OCI-LY7 (cell line): ENCODE measurements at regions not wholly inside any gene's neighbourhood (a gene's known extent, or its start where the extent isn't known, plus 50 kb on each side); places are given as distances from the start of the nearest gene placed in this dataset.

Source experiments
- BruUV-seq: library from RNA; stranded (reverse); fragments of 400-500 nt; replicated peaks from 2 replicates; lab custom pipeline; 2021; lab: Mats Ljungman, UMichigan
- CTCF ChIA-PET: fragments of 300-600 bp; sonication (Branson Sonifier 250); formaldehyde crosslinking; loops from one replicate; lab custom pipeline; 2022; ENCODE audit warnings: antibody characterized with exemption; ENCODE audit not compliant: unreplicated experiment; lab: Charles Lee
- POLR2A ChIA-PET: fragments of 300-600 bp; sonication (Branson Sonifier 250); formaldehyde crosslinking; loops from one replicate; lab custom pipeline; 2022; ENCODE audit warnings: antibody characterized with exemption; lab: Charles Lee
- DNase-seq: peaks from one replicate; pipeline ENCODE4 v3.0.0-alpha.2; 2015; ENCODE audit warnings: low spot score
- H2AFZ ChIP-seq: fragments of 200-600 bp; sonication (generic), shearing (Covaris generic); 2 replicates; pipeline ENCODE4 v1.6.1; 2014; ENCODE audit warnings: mild to moderate bottlenecking, antibody characterized with exemption, low read length, moderate library complexity
- H3K27ac ChIP-seq: fragments of 200-600 bp; sonication (generic); 2 replicates; pipeline ENCODE4 v1.5.1; 2014; ENCODE audit warnings: mixed run types, low read depth, mild to moderate bottlenecking, moderate library complexity, low read length, inconsistent platforms; ENCODE audit not compliant: poor library complexity, severe bottlenecking
- H3K36me3 ChIP-seq: fragments of 200-600 bp; sonication (generic); 2 replicates; pipeline ENCODE4 v1.6.1; 2014; ENCODE audit warnings: mild to moderate bottlenecking, antibody characterized with exemption, low read length, moderate library complexity, mixed read lengths; ENCODE audit not compliant: insufficient read depth
- H3K4me1 ChIP-seq: fragments of 200-600 bp; sonication (generic); 2 replicates; pipeline ENCODE4 v1.5.1; 2014; ENCODE audit warnings: mild to moderate bottlenecking, low read length; ENCODE audit not compliant: insufficient read depth, poor library complexity, severe bottlenecking
- H3K4me2 ChIP-seq: fragments of 200-600 bp; sonication (generic); 2 replicates; pipeline ENCODE4 v1.6.1; 2014; ENCODE audit warnings: mild to moderate bottlenecking, low read length
- H3K4me3 ChIP-seq: fragments of 200-600 bp; sonication (generic); 2 replicates; pipeline ENCODE4 v1.5.1; 2014; ENCODE audit warnings: mild to moderate bottlenecking, low read depth, low read length; ENCODE audit not compliant: poor library complexity, severe bottlenecking
- H3K79me2 ChIP-seq: fragments of 200-600 bp; sonication (generic); 2 replicates; pipeline ENCODE4 v1.6.1; 2016; ENCODE audit warnings: low read depth, mild to moderate bottlenecking, low read length, moderate library complexity, mixed read lengths; ENCODE audit not compliant: insufficient read depth
- H3K9me2 ChIP-seq: fragments of 200-600 bp; sonication (generic); 2 replicates; pipeline ENCODE4 v1.6.1; 2016; ENCODE audit warnings: mild to moderate bottlenecking, low read length, mixed read lengths; ENCODE audit not compliant: insufficient read depth
- H3K9me3 ChIP-seq: fragments of 200-600 bp; sonication (generic); 2 replicates; pipeline ENCODE4 v1.6.1; 2014; ENCODE audit warnings: mild to moderate bottlenecking, mixed run types, low read length, mixed read lengths
- H4K20me1 ChIP-seq: fragments of 200-600 bp; sonication (generic); 2 replicates; pipeline ENCODE4 v1.6.1; 2014; ENCODE audit warnings: mild to moderate bottlenecking, antibody characterized with exemption, low read length, moderate library complexity, mixed read lengths; ENCODE audit not compliant: insufficient read depth
- EZH2phosphoT487 ChIP-seq: fragments of 200-600 bp; sonication (generic); IDR thresholded peaks from 2 replicates; pipeline ENCODE4 v1.6.1; 2018; ENCODE audit warnings: low read depth, borderline replicate concordance, mild to moderate bottlenecking, mixed run types, antibody characterized with exemption, low read length, moderate library complexity, mixed read lengths
- intact Hi-C: fragments of 100-400 bp; cut with micrococcal nuclease; formaldehyde crosslinking; loops from one replicate; pipeline ENCODE4 v1.10.0; 2022; ENCODE audit not compliant: unreplicated experiment
- TF ChIP-seq, protein P1 (sequence below): fragments of 200-600 bp; sonication (generic); conservative IDR thresholded peaks from 2 replicates; pipeline ENCODE4 v1.5.1; 2014; ENCODE audit warnings: mild to moderate bottlenecking, antibody characterized with exemption, low read length, moderate library complexity, mixed read lengths

DNA sequence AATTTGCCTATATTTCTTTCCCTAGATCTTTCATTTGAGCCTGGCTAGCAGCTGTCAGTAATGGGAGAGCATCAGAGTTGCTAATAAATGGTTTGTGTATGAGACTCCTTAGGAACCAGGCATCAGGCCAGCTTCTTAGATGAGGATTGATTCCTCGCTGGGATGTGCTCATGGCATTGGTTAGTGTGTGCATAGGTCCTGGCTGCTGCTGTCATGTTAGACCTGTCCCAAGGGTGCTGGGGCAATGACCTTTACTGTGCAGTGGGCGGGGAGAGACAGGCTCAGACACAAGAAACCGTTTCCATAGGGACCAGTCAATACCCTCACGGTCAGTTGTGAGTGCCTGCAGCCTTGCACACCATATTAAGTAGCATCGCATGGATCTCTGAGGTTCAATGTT, 112.3 kb upstream of the NR3C1 start:
- H3K4me3 ChIP-seq = no peak overlapping the region
- POLR2A ChIA-PET = interaction anchor here (0.8 kb wide), 1 partner anchor 115 kb away, joined by 3 read pairs; no protein-coding TSS in a partner anchor
- H3K27ac ChIP-seq = no peak overlapping the region
- TF ChIP-seq, protein P1, sequence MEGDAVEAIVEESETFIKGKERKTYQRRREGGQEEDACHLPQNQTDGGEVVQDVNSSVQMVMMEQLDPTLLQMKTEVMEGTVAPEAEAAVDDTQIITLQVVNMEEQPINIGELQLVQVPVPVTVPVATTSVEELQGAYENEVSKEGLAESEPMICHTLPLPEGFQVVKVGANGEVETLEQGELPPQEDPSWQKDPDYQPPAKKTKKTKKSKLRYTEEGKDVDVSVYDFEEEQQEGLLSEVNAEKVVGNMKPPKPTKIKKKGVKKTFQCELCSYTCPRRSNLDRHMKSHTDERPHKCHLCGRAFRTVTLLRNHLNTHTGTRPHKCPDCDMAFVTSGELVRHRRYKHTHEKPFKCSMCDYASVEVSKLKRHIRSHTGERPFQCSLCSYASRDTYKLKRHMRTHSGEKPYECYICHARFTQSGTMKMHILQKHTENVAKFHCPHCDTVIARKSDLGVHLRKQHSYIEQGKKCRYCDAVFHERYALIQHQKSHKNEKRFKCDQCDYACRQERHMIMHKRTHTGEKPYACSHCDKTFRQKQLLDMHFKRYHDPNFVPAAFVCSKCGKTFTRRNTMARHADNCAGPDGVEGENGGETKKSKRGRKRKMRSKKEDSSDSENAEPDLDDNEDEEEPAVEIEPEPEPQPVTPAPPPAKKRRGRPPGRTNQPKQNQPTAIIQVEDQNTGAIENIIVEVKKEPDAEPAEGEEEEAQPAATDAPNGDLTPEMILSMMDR = no peak
- no peak for TF ChIP-seq EZH2phosphoT487
- no peaks in the 10 kb centered on the region for H3K9me2 ChIP-seq
- H3K9me3 ChIP-seq = no peaks in the 10 kb centered on the region
- no peak for DNase-seq
- CTCF ChIA-PET = no interaction called here
- no peaks in the 10 kb centered on the region for H4K20me1 ChIP-seq
- H3K4me1 ChIP-seq = peaks cover 8% of the 10 kb centered on the region
- no TSS peak for BruUV-seq
- H2AFZ ChIP-seq = no peak overlapping the region
- H3K4me2 ChIP-seq = no peak overlapping the region
- H3K36me3 ChIP-seq = no peaks in the 10 kb centered on the region
- intact Hi-C loops = no loop called here
- no peaks in the 10 kb centered on the region for H3K79me2 ChIP-seq

- no peak overlapping the region for H3K4me3 ChIP-seq
- TF ChIP-seq EZH2phosphoT487 = no peak
- TF ChIP-seq, protein P1 = no peak
- no peak overlapping the region for H2AFZ ChIP-seq
- no peaks in the 10 kb centered on the region for H4K20me1 ChIP-seq
- ChIA-PET POLR2A (interaction anchor here (0.6 to 1.9 kb wide), 4 partner anchors 12 to 530 kb away, joined by 3 to 6 read pairs (median 4); no protein-coding TSS in a partner anchor), CTCF (interaction anchor here (0.6 kb wide), 1 partner anchor 377 kb away, joined by 4 read pairs; no protein-coding TSS in a partner anchor)
- no peak for DNase-seq
- no peak overlapping the region for H3K27ac ChIP-seq
- H3K9me3 ChIP-seq = no peaks in the 10 kb centered on the region
- H3K36me3 ChIP-seq = no peaks in the 10 kb centered on the region
- peaks cover 8% of the 10 kb centered on the region for H3K4me1 ChIP-seq
- BruUV-seq = no TSS peak
- H3K4me2 ChIP-seq = no peak overlapping the region
- H3K9me2 ChIP-seq = no peaks in the 10 kb centered on the region
- intact Hi-C loops = no loop called here
- no peaks in the 10 kb centered on the region for H3K79me2 ChIP-seq
These were observed 111.3 kb upstream of the NR3C1 start for GRCh38 chr5:143514616-143515335.

- no peaks in the 10 kb centered on the region for H3K79me2 ChIP-seq
- H4K20me1 ChIP-seq = no peaks in the 10 kb centered on the region
- no peaks in the 10 kb centered on the region for H3K9me2 ChIP-seq
- no peak for DNase-seq
- H3K36me3 ChIP-seq = no peaks in the 10 kb centered on the region
- no peak for TF ChIP-seq EZH2phosphoT487
- TF ChIP-seq, protein P1 = no peak
- intact Hi-C loops = no loop called here
- no TSS peak for BruUV-seq
- H3K4me2 ChIP-seq = no peak overlapping the region
- H3K27ac ChIP-seq = no peak overlapping the region
- H3K4me1 ChIP-seq = peaks cover 8% of the 10 kb centered on the region
- H3K4me3 ChIP-seq = no peak overlapping the region
- H2AFZ ChIP-seq = no peak overlapping the region
- ChIA-PET POLR2A (interaction anchor here (0.6 to 1.9 kb wide), 4 partner anchors 8 to 97 kb away, joined by 3 to 6 read pairs (median 4); no protein-coding TSS in a partner anchor), CTCF (no interaction called here)
- H3K9me3 ChIP-seq = no peaks in the 10 kb centered on the region
These were observed 110.2 kb upstream of the NR3C1 start for GRCh38 chr5:143513720-143514119.
